OCI-LY7 (cell line): ENCODE measurements at regions not wholly inside any gene's neighbourhood (a gene's known extent, or its start where the extent isn't known, plus 50 kb on each side); places are given as distances from the start of the nearest gene placed in this dataset.
"Not testable (repeated sequence)": the region's sequence is repeated elsewhere in the genome, so short reads cannot be mapped to it uniquely, and the experiment has no call there.

Experiments used
- BruUV-seq: library from RNA; stranded (reverse); fragments of 400-500 nt; replicated peaks from 2 replicates; lab custom pipeline; 2021; lab: Mats Ljungman, UMichigan
- CTCF ChIA-PET: fragments of 300-600 bp; sonication (Branson Sonifier 250); formaldehyde crosslinking; loops from one replicate; lab custom pipeline; 2022; ENCODE audit warnings: antibody characterized with exemption; ENCODE audit not compliant: unreplicated experiment; lab: Charles Lee
- POLR2A ChIA-PET: fragments of 300-600 bp; sonication (Branson Sonifier 250); formaldehyde crosslinking; loops from one replicate; lab custom pipeline; 2022; ENCODE audit warnings: antibody characterized with exemption; lab: Charles Lee
- DNase-seq: peaks from one replicate; pipeline ENCODE4 v3.0.0-alpha.2; 2015; ENCODE audit warnings: low spot score
- H2AFZ ChIP-seq: fragments of 200-600 bp; sonication (generic), shearing (Covaris generic); 2 replicates; pipeline ENCODE4 v1.6.1; 2014; ENCODE audit warnings: mild to moderate bottlenecking, antibody characterized with exemption, low read length, moderate library complexity
- H3K27ac ChIP-seq: fragments of 200-600 bp; sonication (generic); 2 replicates; pipeline ENCODE4 v1.5.1; 2014; ENCODE audit warnings: mixed run types, low read depth, mild to moderate bottlenecking, moderate library complexity, low read length, inconsistent platforms; ENCODE audit not compliant: poor library complexity, severe bottlenecking
- H3K36me3 ChIP-seq: fragments of 200-600 bp; sonication (generic); 2 replicates; pipeline ENCODE4 v1.6.1; 2014; ENCODE audit warnings: mild to moderate bottlenecking, antibody characterized with exemption, low read length, moderate library complexity, mixed read lengths; ENCODE audit not compliant: insufficient read depth
- H3K4me1 ChIP-seq: fragments of 200-600 bp; sonication (generic); 2 replicates; pipeline ENCODE4 v1.5.1; 2014; ENCODE audit warnings: mild to moderate bottlenecking, low read length; ENCODE audit not compliant: insufficient read depth, poor library complexity, severe bottlenecking
- H3K4me2 ChIP-seq: fragments of 200-600 bp; sonication (generic); 2 replicates; pipeline ENCODE4 v1.6.1; 2014; ENCODE audit warnings: mild to moderate bottlenecking, low read length
- H3K4me3 ChIP-seq: fragments of 200-600 bp; sonication (generic); 2 replicates; pipeline ENCODE4 v1.5.1; 2014; ENCODE audit warnings: mild to moderate bottlenecking, low read depth, low read length; ENCODE audit not compliant: poor library complexity, severe bottlenecking
- H3K79me2 ChIP-seq: fragments of 200-600 bp; sonication (generic); 2 replicates; pipeline ENCODE4 v1.6.1; 2016; ENCODE audit warnings: low read depth, mild to moderate bottlenecking, low read length, moderate library complexity, mixed read lengths; ENCODE audit not compliant: insufficient read depth
- H3K9me2 ChIP-seq: fragments of 200-600 bp; sonication (generic); 2 replicates; pipeline ENCODE4 v1.6.1; 2016; ENCODE audit warnings: mild to moderate bottlenecking, low read length, mixed read lengths; ENCODE audit not compliant: insufficient read depth
- H3K9me3 ChIP-seq: fragments of 200-600 bp; sonication (generic); 2 replicates; pipeline ENCODE4 v1.6.1; 2014; ENCODE audit warnings: mild to moderate bottlenecking, mixed run types, low read length, mixed read lengths
- H4K20me1 ChIP-seq: fragments of 200-600 bp; sonication (generic); 2 replicates; pipeline ENCODE4 v1.6.1; 2014; ENCODE audit warnings: mild to moderate bottlenecking, antibody characterized with exemption, low read length, moderate library complexity, mixed read lengths; ENCODE audit not compliant: insufficient read depth
- CTCF ChIP-seq: fragments of 200-600 bp; sonication (generic); conservative IDR thresholded peaks from 2 replicates; pipeline ENCODE4 v1.5.1; 2014; ENCODE audit warnings: mild to moderate bottlenecking, antibody characterized with exemption, low read length, moderate library complexity, mixed read lengths
- EZH2phosphoT487 ChIP-seq: fragments of 200-600 bp; sonication (generic); IDR thresholded peaks from 2 replicates; pipeline ENCODE4 v1.6.1; 2018; ENCODE audit warnings: low read depth, borderline replicate concordance, mild to moderate bottlenecking, mixed run types, antibody characterized with exemption, low read length, moderate library complexity, mixed read lengths
- intact Hi-C: fragments of 100-400 bp; cut with micrococcal nuclease; formaldehyde crosslinking; loops from one replicate; pipeline ENCODE4 v1.10.0; 2022; ENCODE audit not compliant: unreplicated experiment

GRCh38 chr19:30256496-30256850 lies 115.7 kb upstream of the ZNF536 start:
- no peaks in the 10 kb centered on the region for H4K20me1 ChIP-seq
- no peaks in the 10 kb centered on the region for H3K79me2 ChIP-seq
- BruUV-seq, result no TSS peak
- no peaks in the 10 kb centered on the region for H3K4me1 ChIP-seq
- H3K9me2 ChIP-seq, result no peaks in the 10 kb centered on the region
- TF ChIP-seq EZH2phosphoT487 (no peak), CTCF (no peak)
- H3K27ac ChIP-seq, result no peak overlapping the region
- no peak overlapping the region for H3K4me2 ChIP-seq
- H3K36me3 ChIP-seq, result no peaks in the 10 kb centered on the region
- intact Hi-C loops, result no loop called here
- POLR2A ChIA-PET, result no interaction called here
- H3K4me3 ChIP-seq, result no peak overlapping the region
- no peak for DNase-seq
- no peaks in the 10 kb centered on the region for H3K9me3 ChIP-seq
- H2AFZ ChIP-seq, result no peak overlapping the region
- CTCF ChIA-PET, result no interaction called here

- Histone ChIP-seq H3K36me3 (no peaks in the 10 kb centered on the region), H3K27ac (no peak overlapping the region), H3K4me3 (no peak overlapping the region), H2AFZ (no peak overlapping the region), H3K4me1 (no peaks in the 10 kb centered on the region), H4K20me1 (no peaks in the 10 kb centered on the region), H3K79me2 (no peaks in the 10 kb centered on the region), H3K4me2 (no peak overlapping the region), H3K9me2 (no peaks in the 10 kb centered on the region), H3K9me3 (no peaks in the 10 kb centered on the region)
- ChIA-PET CTCF (no interaction called here), POLR2A (interaction anchor here (0.6 to 1.0 kb wide), 2 partner anchors 10 to 150 kb away, joined by 3 read pairs; no protein-coding TSS in a partner anchor)
- no TSS peak for BruUV-seq
- intact Hi-C loops, result no loop called here
- TF ChIP-seq EZH2phosphoT487, result no peak
- no peak for TF ChIP-seq CTCF
- DNase-seq, result no peak
Measured at GRCh38 chr19:30263830-30264381, 108.3 kb upstream of the ZNF536 start.

GRCh38 chr19:30265918-30266317 lies 106.3 kb upstream of the ZNF536 start:
- H2AFZ ChIP-seq, H3K4me3 ChIP-seq, DNase-seq, H3K36me3 ChIP-seq, H3K9me3 ChIP-seq, H3K27ac ChIP-seq, H3K4me2 ChIP-seq, BruUV-seq, H3K9me2 ChIP-seq, intact Hi-C loops, H3K4me1 ChIP-seq, H4K20me1 ChIP-seq, CTCF ChIA-PET, H3K79me2 ChIP-seq: not testable (repeated sequence)
- POLR2A ChIA-PET, result interaction anchor here (0.6 kb wide), 1 partner anchor 739 kb away, joined by 3 read pairs; no protein-coding TSS in a partner anchor
